ENCODE measurements at regions not wholly inside any gene's neighbourhood (a gene's known extent, or its start where the extent isn't known, plus 50 kb on each side); places are given as distances from the start of the nearest gene placed in this dataset.

DNA sequence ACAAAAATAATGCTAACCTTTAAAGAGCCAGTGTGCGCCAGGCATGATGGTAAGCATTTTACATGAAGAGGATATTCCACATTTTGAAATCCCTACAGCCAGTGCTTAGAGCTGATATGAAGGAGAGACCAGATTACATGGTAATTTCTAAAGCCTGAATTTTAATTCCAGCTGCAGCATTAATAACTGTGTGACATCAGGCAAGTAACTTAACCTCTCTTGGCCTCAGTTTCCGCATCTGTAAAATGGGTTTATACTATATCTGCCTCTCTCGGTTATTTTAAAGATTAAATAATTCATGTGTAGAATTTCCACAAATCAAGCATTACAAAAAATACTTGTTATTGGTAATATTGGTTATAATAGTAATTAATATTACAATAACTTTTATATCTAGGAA, 165.4 kb downstream of the UACA start:
- TF ChIP-seq CTCF (IDR thresholded peaks at IDR 0.05), result no peak
- no peak for TF ChIP-seq POLR2A (IDR thresholded peaks at IDR 0.05)
